Vagina (tissue), 2 donors: ENCODE measurements at regions not wholly inside any gene's neighbourhood (a gene's known extent, or its start where the extent isn't known, plus 50 kb on each side); places are given as distances from the start of the nearest gene placed in this dataset.

Experiments used
- POLR2A ChIP-seq, 2 donors: fragments of 450-650 bp; IDR thresholded peaks; one replicate each; pipeline ENCODE4 v1.6.1; 2017; ENCODE audit warnings: antibody characterized with exemption in 2 of 2, mild to moderate bottlenecking in 2 of 2, moderate library complexity in 2 of 2
- POLR2AphosphoS5 ChIP-seq, 2 donors: sonication (generic); formaldehyde crosslinking; IDR thresholded peaks; one replicate each; pipeline ENCODE4 v1.9.0; 2017; ENCODE audit warnings: antibody characterized with exemption in 2 of 2, mild to moderate bottlenecking in 2 of 2, low read depth in 1 of 2; ENCODE audit not compliant: insufficient read depth in 1 of 2

GRCh38 chr4:124083711-124084110, 628.8 kb downstream of the ANKRD50 start:
- TF ChIP-seq POLR2A (IDR thresholded peaks at IDR 0.05) (no peak), POLR2AphosphoS5 (IDR thresholded peaks at IDR 0.05; ENCODE audit: insufficient read depth in 1 of 2, low read depth in 1 of 2) (no peak)
